GM21515 (cell line): ENCODE measurements at regions not wholly inside any gene's neighbourhood (a gene's known extent, or its start where the extent isn't known, plus 50 kb on each side); places are given as distances from the start of the nearest gene placed in this dataset.

Experiments
- ATAC-seq: cut with Tn5 transposase; IDR thresholded peaks from one replicate; pipeline ENCODE4 v1.9.1; 2021; ENCODE audit not compliant: unreplicated experiment

GRCh38 chr10:117710181-117710798, 167.7 kb downstream of the EMX2 start:
- no peak for ATAC-seq

DNA sequence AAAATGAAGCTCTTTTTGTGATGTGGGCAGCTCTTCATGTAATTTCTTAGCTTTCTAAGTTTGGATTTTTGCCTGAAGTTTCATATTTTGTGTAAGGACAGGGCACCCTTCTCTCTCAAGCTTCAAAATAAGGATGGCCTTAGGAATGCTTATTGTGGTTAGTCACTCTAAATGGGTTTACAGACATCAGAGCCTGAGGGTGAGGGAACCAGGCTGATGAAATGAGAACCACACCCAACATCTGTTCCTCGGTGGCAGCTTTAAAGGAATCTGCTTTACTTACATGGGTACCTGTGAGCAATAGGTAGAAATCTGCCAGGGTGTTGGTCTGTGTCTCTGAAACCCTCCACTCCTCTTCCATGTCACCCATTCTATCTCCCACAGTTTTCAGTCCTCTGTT, 174.3 kb downstream of the EMX2 start:
- ATAC-seq, result no peak

- no peak for ATAC-seq
Measured at GRCh38 chr10:117718986-117719920, 176.7 kb downstream of the EMX2 start.

GRCh38 chr10:117720931-117721835, 178.6 kb downstream of the EMX2 start:
- no peak for ATAC-seq

- ATAC-seq, result no peak
Measured at GRCh38 chr10:117721873-117722272, 179.3 kb downstream of the EMX2 start.

GRCh38 chr10:117723343-117723742, 180.8 kb downstream of the EMX2 start:
- ATAC-seq, result no peak

DNA sequence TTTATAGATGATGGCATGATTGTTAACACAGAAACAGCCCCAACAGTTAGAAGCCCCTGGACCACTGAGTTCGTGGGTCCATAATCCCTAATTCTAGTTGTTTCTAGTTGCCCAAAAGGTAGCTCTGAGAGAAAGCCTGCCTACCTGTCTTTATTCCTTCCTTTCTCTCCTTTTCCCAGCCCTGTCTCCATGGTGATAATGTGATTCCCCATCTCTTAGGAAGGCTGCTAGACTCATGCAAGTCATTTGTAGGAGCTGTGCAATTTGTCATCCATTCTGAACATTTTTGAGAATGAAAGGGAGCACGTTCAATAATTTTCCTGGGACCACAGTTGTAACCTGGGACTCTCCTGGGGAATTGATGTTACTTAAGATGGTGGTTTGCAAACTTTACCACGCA, 183.4 kb downstream of the EMX2 start:
- ATAC-seq, result no peak

- ATAC-seq, result no peak
Measured at GRCh38 chr10:117726596-117727295, 184.2 kb downstream of the EMX2 start.

DNA sequence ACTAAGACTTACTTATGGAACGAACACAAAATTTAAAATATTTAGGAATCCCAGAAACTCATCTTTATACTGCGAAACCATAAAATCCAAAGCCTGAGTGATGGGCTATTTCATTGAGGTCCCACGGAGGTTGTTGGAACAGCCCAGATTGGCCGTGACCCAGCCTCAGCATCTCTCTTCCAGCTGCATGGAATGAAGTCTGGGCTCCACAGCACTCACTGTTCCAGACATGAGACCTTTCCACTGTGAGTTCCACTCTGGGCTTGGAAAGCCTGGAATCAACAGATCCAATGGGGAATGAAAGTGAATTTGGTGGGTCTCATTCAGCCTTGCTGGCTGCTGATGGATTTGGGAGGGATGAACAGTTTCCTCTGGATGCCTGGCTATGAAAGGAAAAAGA, 184.9 kb downstream of the EMX2 start:
- no peak for ATAC-seq

DNA sequence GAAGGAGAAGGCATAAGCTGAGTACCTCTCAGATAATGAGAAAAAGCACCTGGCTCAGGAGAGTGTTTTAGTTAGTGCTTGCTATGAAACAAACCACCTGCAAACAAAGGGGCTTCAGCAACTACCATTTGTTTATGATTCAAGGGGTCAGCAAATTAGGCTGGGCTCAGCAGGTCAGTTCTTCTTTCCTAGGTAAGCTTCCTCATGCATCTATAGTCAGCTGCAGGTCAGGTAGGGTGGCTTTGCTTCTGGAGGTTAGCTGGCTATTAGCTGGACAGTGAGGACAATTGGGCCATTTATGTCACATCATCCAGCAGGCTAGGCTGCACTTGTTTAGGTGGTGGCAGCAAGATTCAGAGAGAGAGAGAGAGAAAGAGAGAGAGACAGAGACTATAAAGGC, 185.5 kb downstream of the EMX2 start:
- ATAC-seq, result no peak

- no peak for ATAC-seq
Measured at GRCh38 chr10:117729156-117729555, 186.6 kb downstream of the EMX2 start.

- ATAC-seq, result no peak
Measured at GRCh38 chr10:117731121-117731791, 188.7 kb downstream of the EMX2 start.

DNA sequence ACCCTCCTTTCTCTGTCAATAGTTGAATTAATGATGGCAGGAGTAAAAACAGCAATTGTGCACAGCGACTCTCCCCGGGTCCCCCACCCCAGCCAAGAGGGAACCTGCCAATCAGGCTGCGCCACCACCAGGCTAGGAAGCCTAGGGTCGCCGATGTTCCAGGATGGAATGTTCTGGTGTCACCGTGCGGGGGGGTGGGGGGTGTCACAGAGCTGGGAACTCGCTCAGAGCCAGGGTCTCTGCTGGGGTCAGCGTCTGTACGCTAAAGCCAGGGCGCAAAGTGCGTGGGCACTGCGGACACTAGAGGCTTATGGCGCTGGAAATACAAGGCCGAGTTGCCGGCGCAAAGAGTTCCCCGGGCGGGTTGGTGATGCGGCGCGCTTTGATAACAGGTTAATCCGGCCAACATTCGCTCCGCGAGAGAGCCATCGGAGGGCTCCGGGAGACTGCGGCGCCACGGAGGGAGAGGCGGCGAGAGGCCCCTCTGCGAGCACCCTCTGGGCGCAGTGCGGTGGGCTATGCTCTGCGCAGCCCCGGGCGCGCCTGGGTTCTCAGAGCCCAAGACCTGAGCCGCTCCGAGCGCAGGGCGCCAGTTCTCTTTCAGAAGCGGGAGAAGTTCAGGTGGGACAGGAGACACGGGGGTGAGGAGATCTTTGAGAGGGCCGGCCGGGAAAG, 192.3 kb downstream of the EMX2 start:
- no peak for ATAC-seq

GRCh38 chr10:117736655-117737054, 194.1 kb downstream of the EMX2 start:
- ATAC-seq, result no peak

GRCh38 chr10:117740088-117740487, 197.5 kb downstream of the EMX2 start:
- no peak for ATAC-seq

GRCh38 chr10:117740691-117741222, 198.2 kb downstream of the EMX2 start:
- no peak for ATAC-seq

DNA sequence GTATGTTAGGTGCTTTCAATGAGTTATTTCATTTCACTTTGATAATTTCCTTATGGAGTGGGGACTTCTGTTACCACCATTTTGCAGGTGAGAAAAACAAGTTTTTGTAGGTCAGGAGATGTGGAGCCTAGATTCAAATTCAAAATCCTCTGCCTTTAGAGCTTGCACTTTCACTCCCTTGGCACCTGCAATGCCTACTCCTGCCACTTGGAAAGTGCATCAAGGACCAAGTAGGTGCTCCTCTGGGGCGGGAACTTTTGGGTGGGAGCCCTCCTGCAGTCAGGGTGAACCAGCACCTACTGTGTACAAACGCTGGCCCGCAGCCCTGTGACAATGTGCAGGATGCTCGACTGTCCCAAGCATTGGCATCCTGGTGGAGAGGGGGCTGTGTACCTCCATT, 199.0 kb downstream of the EMX2 start:
- ATAC-seq, result no peak

GRCh38 chr10:117743509-117743908, 201.0 kb downstream of the EMX2 start:
- no peak for ATAC-seq

DNA sequence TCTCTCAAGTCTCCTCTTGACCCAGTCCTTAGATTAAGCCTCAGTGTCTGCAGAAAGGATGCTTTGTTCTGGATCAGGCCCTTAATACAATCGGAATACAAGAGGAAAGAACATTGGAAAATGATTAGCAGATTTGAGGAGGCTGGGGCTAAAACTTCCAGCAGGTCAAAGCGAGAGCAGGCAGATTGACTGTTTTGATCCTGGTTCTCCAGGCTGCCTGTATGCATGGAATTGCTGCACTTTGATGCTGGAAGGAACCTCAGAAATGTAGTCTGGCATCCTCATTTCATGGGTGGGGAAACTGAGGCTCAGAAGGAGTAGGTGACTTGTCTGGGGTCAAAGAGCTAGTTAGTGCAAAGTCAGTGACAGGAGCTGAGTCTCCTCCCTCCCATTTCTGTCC, 202.8 kb downstream of the EMX2 start:
- no peak for ATAC-seq
